CD4-positive, alpha-beta T cell treated with Interleukin-21 for 1 hour (primary cell): ENCODE measurements at regions not wholly inside any gene's neighbourhood (a gene's known extent, or its start where the extent isn't known, plus 50 kb on each side); places are given as distances from the start of the nearest gene placed in this dataset.
A peak's percentile ranks its signal among the peaks of the same experiment; 100 is the strongest.
"Not testable (repeated sequence)": the region's sequence is repeated elsewhere in the genome, so short reads cannot be mapped to it uniquely, and the experiment has no call there.

Source experiments
- DNase-seq: peaks from one replicate; pipeline ENCODE4 v3.0.0-alpha.2; 2020

DNA sequence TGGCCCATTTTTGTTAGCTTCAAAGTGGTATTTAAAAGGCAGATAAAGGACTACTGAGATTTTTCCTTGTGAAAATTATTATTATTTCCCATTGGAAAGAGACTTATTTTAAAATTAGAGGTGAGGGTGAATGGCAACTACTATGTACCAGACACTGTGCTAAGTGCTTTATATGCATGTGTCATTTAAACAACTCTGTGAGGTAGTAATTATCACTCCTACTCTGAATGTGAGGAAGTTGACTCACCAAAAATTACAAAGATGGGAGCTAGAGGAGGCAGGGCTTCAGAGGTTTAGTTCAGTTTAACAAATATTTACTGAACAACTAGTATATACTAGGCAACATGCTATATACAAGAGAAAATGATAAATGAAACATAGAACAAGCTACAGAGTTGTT is 78.2 kb downstream of the MSL3 start:
- no peak for DNase-seq

DNA sequence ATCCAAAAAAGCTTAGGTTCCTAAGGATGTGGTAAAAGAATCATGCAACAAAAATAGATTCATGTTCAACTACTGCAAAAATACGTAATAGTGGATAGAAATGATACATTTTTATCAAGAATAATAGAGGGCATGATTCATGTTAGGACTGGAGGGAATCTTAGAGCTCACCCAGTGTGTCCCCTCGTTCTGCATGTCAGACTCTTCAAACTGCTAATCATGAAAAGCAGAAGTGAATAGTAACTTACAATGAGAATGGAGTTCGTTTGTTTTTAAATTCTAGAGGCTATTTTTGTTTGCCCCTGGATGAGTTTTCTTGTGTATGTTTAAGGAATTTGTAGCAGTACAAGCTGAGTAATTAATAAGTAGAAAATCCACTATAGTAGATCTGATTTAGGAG is 79.4 kb downstream of the MSL3 start:
- DNase-seq = no peak

DNA sequence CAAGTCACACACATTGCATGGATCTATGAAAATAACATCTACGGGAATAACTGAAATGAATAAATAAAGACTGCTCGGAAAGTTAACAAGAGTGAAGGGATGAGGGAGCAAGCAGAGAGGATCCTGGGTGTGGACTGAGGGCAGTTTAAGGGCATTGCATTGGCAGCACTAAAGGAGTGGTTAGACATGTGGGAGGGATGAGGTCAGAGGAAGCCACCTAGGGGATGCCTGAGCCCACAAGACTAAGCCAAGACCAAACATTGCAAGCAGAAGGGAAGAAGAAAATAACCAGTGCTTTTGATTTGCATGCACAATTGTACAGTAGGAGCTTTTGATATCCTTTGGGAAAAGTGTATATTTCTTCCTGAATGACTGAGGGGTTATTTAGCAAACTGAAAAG is 106.1 kb downstream of the MSL3 start:
- DNase-seq = no peak

DNA sequence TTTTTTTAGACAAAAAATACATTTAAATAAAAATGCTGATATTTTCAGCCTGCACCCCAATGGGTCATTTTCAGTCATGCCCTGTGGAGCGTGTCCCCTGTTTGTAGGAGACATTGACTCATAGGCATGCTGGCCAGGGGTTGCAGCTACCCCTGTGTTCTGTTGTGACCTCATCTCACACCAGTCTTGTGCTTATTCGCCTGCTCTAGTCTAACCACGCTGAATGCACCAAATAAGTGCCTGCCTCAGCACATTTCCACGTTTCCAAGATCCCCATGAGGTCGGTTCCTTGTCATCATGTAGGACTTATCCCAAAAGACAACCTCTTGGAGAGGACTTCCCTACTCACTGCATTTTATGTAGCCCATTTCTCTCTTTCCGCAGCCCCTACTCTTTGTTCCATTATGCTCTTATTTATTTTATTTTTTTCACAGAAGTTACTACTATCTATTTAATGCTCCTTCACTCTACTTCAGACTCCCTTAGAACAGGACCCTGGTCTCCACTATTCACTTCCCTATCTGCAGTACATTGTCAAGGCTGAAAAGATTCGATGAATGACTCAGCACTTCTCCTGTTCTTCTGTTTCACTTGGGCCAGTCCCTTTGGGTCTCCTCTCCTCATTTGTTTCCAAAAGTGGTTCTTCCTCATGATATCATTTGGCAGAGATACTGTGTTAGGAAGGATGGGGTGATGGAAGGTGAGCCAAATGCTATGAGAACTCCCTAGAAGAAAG is 109.7 kb downstream of the MSL3 start:
- DNase-seq = no peak

DNA sequence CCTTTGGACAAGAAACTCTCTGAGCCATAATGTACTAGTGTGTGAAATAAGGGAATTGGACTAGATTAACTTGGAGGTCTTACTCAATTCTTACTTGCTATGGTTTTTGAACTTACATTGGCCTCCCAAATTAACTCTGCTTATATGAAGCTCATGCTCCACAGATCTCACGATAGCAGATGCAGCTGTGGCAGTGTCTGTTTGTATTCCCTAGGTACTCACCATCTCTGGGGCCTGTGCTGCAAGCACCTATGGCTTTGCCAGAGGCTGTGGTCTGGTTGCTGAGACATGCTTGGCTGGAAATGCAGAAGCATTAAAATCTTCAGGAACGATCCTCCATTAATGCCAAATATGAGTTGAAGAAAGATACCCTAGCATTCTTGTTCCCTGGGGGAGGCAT is 112.8 kb downstream of the MSL3 start:
- DNase-seq = no peak

DNA sequence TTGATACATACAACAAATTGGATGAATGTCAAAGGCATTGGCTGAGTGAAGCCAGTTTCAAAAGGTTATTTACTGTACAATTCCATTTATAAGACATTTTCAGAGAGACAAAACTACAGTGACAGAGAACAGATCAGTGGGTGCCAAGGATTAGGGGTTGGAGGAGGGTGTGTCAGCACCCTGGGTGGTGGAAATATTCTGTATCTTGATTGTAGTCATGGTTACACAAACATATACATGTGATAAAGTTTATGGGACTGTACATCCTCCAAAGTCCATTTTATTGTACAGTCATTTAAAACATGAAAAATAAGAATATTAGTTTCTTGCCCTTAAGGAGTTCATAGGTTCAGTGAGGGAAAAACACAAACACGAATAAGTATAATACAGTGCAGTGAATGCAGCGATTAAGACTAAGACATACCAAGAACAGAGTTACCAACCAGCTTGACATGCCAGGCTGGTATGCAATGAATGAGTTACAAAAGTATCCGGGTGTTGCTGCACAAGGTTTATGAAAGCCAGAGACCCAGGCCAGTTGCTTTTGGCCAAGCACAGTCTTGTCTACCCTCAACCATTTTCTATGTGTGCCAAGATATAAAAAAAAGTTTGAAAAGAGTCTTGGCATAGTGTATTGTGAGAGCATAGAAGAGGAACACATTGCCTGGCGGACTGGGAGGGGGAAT is 123.6 kb downstream of the MSL3 start:
- DNase-seq = no peak

DNA sequence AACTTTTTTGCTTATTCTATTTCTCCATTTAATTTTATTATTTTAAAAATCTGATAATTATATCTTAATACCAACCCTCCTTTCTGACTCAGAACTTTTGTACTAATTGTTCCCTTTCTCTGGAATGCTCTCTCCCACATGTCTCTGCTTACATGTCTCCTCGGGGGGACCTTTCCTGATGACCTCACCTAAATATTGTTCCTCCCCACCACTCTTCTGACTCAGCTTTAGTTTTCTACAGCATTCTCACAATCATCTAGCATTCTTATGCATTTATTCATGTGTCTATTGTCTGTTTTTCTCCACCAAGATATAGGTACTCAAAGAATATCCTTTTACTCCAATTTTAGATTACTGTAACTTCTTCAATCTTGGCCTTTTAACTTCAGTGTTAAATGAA is 128.7 kb downstream of the MSL3 start:
- no peak for DNase-seq

DNA sequence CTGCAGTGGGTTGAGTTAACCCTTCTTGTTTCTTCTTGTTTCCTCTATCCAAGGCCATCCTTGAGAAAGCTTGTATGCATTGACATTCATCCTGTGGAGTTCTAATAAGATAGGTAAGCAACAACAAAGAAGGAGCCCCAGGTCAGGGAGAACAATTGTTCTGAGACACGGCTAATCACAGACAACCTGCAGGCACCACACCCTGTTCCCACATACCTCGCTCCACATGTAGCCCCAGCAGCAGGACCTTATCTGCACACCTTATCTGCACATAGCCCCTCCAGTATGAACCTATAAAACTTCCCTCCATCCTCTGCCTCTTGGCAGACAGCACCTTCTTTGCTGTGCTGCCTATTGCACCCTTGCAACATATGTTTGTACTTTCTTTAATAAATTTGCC is 129.1 kb downstream of the MSL3 start:
- DNase-seq = no peak

DNA sequence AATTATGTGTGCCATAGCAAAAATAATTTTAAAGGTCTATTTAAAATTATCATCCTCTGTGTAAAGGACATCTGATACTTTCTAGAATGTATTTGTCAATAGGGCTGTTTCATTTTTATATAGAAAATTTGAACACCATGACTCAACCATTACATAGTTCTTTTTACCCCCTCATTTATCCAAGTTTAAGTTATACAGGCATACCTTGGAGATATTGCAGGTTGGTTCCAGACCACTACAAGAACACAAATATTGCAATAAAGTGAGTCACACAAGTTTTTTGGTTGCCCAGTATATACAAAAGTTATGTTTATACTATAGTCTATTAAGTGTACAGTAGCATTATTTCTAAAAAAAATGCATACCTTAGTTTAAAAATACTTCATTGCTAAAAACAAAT is 130.4 kb downstream of the MSL3 start:
- no peak for DNase-seq

DNA sequence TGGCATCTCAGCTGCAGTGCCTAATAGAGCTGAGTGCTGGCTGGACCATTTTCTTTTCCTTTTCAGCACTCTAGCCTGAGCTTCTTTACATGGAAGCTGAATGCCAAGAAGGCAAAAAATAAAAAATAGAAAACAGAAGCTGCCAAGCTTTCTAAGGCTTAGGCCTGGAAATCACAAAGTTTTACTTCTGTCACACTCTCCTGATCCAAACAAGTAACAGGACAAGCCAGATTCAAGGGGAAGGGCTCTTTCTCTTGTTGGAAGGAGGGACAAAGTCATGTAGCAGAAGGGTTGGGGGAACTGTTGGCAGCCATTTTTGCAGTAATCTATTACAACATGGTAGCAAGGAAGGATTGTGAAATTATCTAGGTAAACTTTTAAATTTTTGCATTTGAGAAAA is 131.8 kb downstream of the MSL3 start:
- DNase-seq = no peak

DNA sequence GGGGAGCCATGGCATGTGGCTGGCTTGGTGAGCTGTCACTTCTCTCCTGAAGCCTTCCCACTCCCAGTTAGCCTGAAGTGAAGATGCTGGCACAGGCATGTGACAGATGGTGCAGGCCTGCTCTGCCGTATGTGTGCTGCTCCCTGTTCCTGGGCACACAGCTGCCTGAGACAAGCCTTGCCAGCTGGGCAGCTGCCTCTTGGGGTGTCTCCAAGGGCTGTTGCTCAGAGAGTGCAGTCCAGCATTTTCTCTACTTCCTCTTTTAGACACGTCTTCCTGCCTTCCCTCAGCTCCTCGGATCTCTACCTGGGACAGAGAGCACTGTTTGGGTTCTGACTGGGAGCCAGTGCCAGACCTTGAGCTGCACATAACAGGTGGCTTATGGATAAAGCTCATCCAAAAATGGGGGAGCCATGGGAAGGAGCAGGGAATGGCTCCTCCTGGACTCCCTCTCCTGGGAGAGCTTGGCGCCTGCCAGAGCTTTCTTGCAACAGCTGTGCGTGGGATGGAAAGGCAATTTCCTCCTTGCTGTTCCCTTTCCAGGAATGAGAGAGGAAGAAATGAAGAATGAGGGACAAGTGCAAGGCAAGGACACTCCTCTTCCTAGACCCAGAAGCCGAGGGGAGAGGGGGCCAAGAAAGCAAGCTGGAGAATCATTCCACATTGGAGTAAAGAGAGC is 132.9 kb downstream of the MSL3 start:
- no peak for DNase-seq

DNA sequence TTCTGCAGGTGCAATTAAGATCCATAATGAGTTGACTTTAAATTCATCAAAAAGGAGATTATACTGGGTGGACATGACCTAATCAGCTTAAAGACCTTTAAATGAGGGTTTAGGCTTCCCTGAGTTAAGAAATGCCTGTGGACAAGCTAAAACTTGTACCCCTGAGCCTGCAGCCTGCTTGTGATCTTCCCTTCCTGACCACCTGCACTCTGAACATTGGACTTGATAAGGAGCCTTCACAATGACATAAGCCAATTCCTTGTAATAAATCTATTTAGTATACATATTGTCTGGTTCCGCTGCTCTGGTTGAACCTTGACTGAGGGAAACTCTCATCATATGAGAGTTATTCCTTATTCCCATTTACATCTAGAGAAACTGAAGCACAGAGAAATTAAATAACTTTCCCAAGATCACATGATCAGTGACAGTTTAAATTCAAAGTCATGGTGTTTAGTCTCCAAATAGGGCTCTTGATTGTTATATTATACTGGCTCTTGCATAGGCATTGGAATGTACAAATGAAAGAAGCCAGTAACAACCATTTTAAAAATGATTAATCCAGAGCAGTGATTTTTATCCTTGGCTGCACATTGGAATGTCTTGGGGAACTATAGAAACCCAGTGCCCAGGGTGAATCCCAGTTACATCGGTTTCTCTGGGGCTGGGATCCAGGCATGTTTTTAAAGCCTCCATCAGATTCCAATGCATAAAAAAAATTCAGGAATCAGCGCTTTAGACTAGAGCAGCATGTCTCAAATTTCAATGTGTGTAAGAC is 136.1 kb downstream of the MSL3 start:
- no peak for DNase-seq

DNA sequence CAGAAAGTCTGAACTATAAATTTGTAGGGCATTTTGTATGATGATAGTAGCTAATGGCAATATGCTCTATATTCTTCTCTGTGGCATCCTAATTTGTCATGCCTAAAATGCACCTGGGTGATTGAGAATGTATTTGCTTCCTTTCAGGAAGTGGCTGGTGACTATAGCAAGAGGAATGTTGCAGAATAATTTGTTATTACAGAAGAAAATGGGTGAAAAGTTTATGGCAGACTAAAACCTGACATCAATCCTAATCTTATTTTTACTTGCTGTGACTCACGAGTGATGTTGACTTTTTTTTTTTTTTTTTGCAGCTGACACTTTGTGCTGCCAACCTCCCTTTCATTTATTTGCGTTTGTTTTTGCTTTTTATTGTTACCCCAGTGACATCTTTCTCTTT is 141.1 kb downstream of the MSL3 start:
- no peak for DNase-seq

DNA sequence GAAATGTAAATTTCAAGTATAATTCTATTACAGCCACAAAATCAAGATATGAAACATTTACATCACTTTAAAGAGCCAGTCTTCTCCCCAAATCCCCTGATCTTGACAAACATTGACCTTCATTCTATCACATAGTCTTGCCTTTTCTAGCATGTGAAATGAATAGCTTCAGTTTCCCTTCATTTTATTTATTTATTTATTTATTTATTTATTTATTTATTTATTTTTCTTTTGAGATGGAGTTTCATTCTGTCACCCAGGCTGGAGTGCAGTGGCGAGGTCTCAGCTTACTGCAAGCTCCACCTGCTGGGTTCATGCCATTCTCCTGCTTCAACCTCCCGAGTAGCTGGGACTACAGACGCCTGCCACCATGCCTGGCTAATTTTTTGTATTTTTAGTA is 147.9 kb downstream of the MSL3 start:
- not testable (repeated sequence) for DNase-seq

DNA sequence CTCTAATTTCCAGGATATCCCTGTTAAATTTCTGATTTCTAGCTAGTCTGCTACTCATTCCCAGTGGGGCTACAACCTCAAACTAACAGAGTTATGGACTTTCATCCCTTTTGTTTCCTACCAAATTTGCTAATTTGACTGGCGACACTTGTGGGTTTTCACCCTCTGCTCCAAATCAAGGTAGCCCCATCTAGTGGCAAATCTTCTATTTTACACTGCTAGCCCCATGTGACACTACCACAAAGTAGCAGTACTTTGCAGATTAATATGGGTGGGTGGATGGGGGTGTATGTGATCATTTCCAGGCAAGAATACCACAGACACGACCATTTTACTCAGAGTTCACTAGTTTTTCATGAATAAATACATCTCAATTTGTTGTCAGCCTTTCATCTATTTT is 150.3 kb downstream of the MSL3 start:
- DNase-seq = peak; percentile 32

DNA sequence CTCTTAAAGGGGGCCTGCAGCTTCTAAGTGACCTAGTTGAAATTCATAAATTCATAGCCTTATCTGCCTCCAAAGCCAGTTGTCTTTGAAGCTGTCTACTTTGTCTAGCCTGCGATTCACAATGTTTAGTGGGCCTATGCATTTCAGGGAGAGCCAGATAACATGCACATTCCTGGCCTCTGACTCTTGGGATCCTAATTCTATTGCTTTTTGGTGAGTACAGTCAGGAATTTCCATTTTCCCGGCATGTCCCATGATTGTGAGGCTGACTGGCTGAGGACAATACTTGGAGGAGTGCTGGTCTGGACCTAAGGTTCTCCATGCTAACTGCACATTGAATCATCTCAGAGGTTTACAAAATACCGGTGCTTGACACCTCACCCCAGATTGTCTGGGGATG is 155.0 kb downstream of the MSL3 start:
- DNase-seq = no peak

DNA sequence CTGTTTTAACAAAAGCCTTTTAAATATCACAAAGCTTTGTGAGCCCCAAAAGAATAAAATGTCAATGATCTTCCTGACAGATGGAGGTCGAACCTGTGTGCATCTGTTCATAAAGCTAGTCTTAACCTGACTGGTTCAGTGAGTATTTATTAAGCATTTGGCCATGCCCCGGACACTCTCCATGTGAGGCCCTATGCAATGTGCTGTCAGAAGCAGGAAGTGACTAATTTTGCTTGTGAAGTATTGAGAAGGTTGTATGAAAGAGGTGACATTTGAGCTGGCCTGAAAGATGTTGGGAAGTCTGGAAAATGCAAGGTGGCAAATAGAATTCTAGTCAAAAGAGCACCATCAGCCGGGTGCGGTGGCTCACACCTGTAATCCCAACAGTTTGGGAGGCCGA is 171.4 kb downstream of the MSL3 start:
- no peak for DNase-seq

DNA sequence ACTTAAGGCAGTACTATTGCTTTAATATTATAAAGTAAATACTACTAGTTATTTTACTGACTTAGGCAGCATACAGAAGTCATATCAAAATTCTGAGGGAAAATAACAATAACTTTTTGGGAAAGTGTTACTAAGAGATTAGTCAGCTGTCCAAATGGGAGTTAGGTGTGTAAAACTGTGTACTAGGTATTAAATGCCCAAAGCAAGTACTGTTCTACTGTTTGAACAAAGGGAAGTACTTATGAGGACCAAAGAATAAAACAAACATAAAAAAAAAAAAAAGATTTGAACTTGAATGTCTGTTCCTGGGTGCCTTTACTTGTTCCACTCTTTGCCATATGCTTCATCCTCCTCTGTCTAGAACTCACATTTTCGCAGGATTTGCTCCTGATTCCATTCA is 174.4 kb downstream of the MSL3 start:
- no peak for DNase-seq

DNA sequence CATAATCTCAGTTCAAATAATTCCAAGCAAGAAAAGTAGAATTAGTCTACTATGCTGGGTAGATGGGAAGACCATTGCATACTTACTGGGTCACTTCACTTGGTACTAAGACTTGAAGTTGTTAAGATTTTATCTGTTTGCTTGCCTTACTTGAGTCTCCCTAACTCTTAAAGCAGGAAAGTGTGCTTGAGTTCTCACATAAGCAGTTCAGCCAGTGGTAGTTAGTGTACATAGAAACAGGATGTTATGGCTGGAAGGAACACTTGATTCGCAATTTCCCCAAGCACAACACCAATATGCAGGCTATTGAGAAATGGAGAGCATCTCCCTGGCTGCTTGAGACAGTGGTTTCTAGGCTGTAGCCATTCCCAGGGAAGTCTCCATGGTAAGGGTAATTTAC is 176.1 kb downstream of the MSL3 start:
- DNase-seq = no peak

DNA sequence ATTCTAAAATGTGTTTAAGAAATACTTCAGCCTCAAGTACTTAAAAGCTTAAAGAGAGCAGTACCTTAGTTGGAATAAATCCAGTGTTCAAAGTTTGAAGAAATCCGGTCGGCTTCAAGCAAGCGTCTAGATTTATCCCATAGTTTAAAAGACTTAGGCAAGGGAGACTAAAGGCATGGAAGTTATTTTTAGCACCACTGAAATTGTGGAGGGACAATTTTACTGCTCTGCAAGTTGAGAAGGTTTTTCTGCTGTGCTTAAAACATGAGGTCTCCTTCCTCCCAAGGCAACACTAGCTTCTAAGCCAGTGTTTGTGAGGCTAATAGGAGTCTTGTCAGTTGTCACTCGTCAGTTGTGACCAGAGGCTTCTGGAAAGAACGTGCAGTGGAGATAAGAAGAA is 183.5 kb downstream of the MSL3 start:
- DNase-seq = no peak

DNA sequence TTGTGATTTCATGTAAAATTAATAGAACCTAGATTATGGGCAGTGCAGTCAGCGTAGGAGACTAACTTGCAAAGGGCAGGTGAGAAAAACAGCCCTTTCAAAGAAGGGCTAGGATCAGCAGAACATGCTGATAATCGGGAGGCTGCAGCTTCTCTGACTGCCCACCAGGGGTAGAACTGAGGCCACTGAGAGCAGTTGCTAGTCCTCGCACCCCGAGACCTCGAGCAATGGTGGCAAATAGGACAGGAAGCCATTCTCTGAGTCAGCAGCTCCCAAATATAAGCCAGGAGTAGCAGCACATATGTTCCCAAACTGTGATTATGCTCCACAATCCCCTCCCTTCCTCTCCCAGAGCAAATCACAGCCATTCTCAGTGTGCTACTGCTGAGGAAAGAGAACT is 186.5 kb downstream of the MSL3 start:
- no peak for DNase-seq

DNA sequence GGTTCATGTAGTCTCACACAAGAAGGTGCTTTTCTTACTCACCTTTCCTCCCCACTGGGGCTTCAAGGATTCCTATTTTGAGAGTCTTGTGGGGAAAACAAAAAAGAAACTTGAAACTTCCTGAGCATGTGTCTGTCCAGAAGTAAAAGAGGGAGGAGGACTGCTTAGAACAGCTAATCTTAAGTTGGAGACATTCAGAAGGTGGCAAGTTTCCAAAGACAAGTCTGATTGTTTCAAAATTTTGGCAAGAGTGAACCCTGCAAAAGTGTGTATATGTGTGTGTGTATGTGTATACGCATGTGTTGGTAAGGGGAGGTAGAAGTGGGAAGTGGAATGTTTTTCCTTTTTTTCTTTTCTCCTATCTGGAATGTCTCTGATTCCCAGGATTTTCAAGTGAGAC is 189.0 kb upstream of the FRMPD4 start:
- DNase-seq = no peak

DNA sequence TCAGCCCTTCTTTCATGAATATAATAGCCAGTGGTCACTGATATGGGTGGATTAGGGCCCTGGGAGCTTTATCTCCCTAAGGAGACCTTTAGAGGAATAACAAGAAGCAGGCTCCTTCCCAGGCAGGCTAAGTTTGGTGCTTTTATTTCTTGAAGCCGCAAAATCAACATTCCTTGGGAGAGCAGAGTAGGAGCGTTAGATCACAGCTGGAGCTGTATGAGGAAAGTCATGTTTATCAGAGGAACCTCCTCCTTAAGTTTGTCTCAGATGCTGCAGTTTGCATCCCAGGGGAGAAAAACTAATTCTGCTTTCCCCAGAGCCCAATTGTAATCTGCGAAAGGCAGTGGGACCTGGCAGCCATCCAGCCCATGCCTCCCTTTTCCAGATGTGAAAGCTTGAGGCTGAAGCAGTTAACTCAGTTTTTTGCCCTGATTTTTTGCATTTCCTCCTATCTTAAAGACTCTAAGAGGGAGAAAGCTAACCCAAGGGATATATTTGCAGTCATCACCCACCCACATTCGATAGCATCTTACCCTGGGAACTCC is 186.0 kb upstream of the FRMPD4 start:
- no peak for DNase-seq
